ENCODE measurements at regions not wholly inside any gene's neighbourhood (a gene's known extent, or its start where the extent isn't known, plus 50 kb on each side); places are given as distances from the start of the nearest gene placed in this dataset.
"Not testable (repeated sequence)": the region's sequence is repeated elsewhere in the genome, so short reads cannot be mapped to it uniquely, and the experiment has no call there.

GRCh38 chr1:178664278-178664677 is 60.8 kb upstream of the RALGPS2 start:
- H3K27ac ChIP-seq (ENCODE audit: low read depth, low read length): peak overlapping the region; percentile 51
- H3K4me2 ChIP-seq (ENCODE audit: low read length): peak overlapping the region; percentile 65
- no peaks in the 10 kb centered on the region for H3K27me3 ChIP-seq (ENCODE audit: control insufficient read depth, low read length)
- no peaks in the 10 kb centered on the region for H4K20me1 ChIP-seq (ENCODE audit: control insufficient read depth, insufficient read depth, low read depth, low read length)
- peaks cover 61% of the 10 kb centered on the region for H3K4me1 ChIP-seq (ENCODE audit: control insufficient read depth, low read length)
- TF ChIP-seq CTCF (IDR thresholded peaks at IDR 0.05; ENCODE audit: low read depth, low read length, poor library complexity, severe bottlenecking) (no peak), EZH2phosphoT487 (IDR thresholded peaks at IDR 0.05; ENCODE audit: borderline replicate concordance, low read length) (no peak)
- H3F3A ChIP-seq (ENCODE audit: control insufficient read depth, insufficient read depth): 0 out of 2 replicates have a peak, but pooled peaks cover 2% of the 10 kb centered on the region
- peak overlapping the region; percentile 46 for H3K4me3 ChIP-seq (ENCODE audit: low read length)
- no peaks in the 10 kb centered on the region for H3K9me3 ChIP-seq (ENCODE audit: control insufficient read depth, insufficient read depth, low read length)
- H3K9me2 ChIP-seq (replicated peaks; ENCODE audit: control insufficient read depth, low read length): no peaks in the 10 kb centered on the region
- no peaks in the 10 kb centered on the region for H3K79me2 ChIP-seq (ENCODE audit: control insufficient read depth, low read length)
- H3K36me3 ChIP-seq (ENCODE audit: control insufficient read depth, low read length): no peaks in the 10 kb centered on the region

GRCh38 chr1:178665579-178665978 is 59.5 kb upstream of the RALGPS2 start:
- Histone ChIP-seq H3K4me2 (ENCODE audit: low read length) (no peak overlapping the region), H3K79me2 (ENCODE audit: control insufficient read depth, low read length) (no peaks in the 10 kb centered on the region), H3K27ac (ENCODE audit: low read depth, low read length) (no peak overlapping the region), H3K9me3 (ENCODE audit: control insufficient read depth, insufficient read depth, low read length) (no peaks in the 10 kb centered on the region), H4K20me1 (ENCODE audit: control insufficient read depth, insufficient read depth, low read depth, low read length) (no peaks in the 10 kb centered on the region), H3K27me3 (ENCODE audit: control insufficient read depth, low read length) (no peaks in the 10 kb centered on the region), H3K4me3 (ENCODE audit: low read length) (no peak overlapping the region), H3F3A (ENCODE audit: control insufficient read depth, insufficient read depth) (0 out of 2 replicates have a peak, but pooled peaks cover 2% of the 10 kb centered on the region), H3K4me1 (ENCODE audit: control insufficient read depth, low read length) (peaks cover 56% of the 10 kb centered on the region), H3K9me2 (replicated peaks; ENCODE audit: control insufficient read depth, low read length) (no peaks in the 10 kb centered on the region), H3K36me3 (ENCODE audit: control insufficient read depth, low read length) (no peaks in the 10 kb centered on the region)
- TF ChIP-seq CTCF (IDR thresholded peaks at IDR 0.05; ENCODE audit: low read depth, low read length, poor library complexity, severe bottlenecking) (no peak), EZH2phosphoT487 (IDR thresholded peaks at IDR 0.05; ENCODE audit: borderline replicate concordance, low read length) (no peak)

- not testable (repeated sequence) for H3K9me3 ChIP-seq (ENCODE audit: control insufficient read depth, insufficient read depth, low read length); H3K9me2 ChIP-seq (replicated peaks; ENCODE audit: control insufficient read depth, low read length); H3K79me2 ChIP-seq (ENCODE audit: control insufficient read depth, low read length); H3F3A ChIP-seq (ENCODE audit: control insufficient read depth, insufficient read depth); H3K4me2 ChIP-seq (ENCODE audit: low read length); H4K20me1 ChIP-seq (ENCODE audit: control insufficient read depth, insufficient read depth, low read depth, low read length); H3K36me3 ChIP-seq (ENCODE audit: control insufficient read depth, low read length); H3K27ac ChIP-seq (ENCODE audit: low read depth, low read length); H3K4me3 ChIP-seq (ENCODE audit: low read length); H3K27me3 ChIP-seq (ENCODE audit: control insufficient read depth, low read length)
- peaks cover 44% of the 10 kb centered on the region for H3K4me1 ChIP-seq (ENCODE audit: control insufficient read depth, low read length)
Observed at GRCh38 chr1:178666891-178667290, 58.2 kb upstream of the RALGPS2 start.

- no peak for TF ChIP-seq EZH2phosphoT487 (IDR thresholded peaks at IDR 0.05; ENCODE audit: borderline replicate concordance, low read length)
- TF ChIP-seq CTCF (IDR thresholded peaks at IDR 0.05; ENCODE audit: low read depth, low read length, poor library complexity, severe bottlenecking): no peak
- Histone ChIP-seq H3K79me2 (ENCODE audit: control insufficient read depth, low read length) (no peaks in the 10 kb centered on the region), H3K9me2 (replicated peaks; ENCODE audit: control insufficient read depth, low read length) (no peaks in the 10 kb centered on the region), H3K9me3 (ENCODE audit: control insufficient read depth, insufficient read depth, low read length) (peaks cover 10% of the 10 kb centered on the region; the same call in 1 of the 2 replicates), H3K4me2 (ENCODE audit: low read length) (no peak overlapping the region), H3K36me3 (ENCODE audit: control insufficient read depth, low read length) (no peaks in the 10 kb centered on the region), H3K4me3 (ENCODE audit: low read length) (no peak overlapping the region), H4K20me1 (ENCODE audit: control insufficient read depth, insufficient read depth, low read depth, low read length) (no peaks in the 10 kb centered on the region), H3K27ac (ENCODE audit: low read depth, low read length) (no peak overlapping the region), H3F3A (ENCODE audit: control insufficient read depth, insufficient read depth) (no peaks in the 10 kb centered on the region), H3K27me3 (ENCODE audit: control insufficient read depth, low read length) (no peaks in the 10 kb centered on the region), H3K4me1 (ENCODE audit: control insufficient read depth, low read length) (peaks cover 14% of the 10 kb centered on the region)
Observed at GRCh38 chr1:178672434-178672833, 52.6 kb upstream of the RALGPS2 start.

GRCh38 chr1:178674559-178674958 is 50.5 kb upstream of the RALGPS2 start:
- H3K4me3 ChIP-seq (ENCODE audit: low read length); H3K79me2 ChIP-seq (ENCODE audit: control insufficient read depth, low read length); H3K27me3 ChIP-seq (ENCODE audit: control insufficient read depth, low read length); H3K36me3 ChIP-seq (ENCODE audit: control insufficient read depth, low read length); H3K9me2 ChIP-seq (replicated peaks; ENCODE audit: control insufficient read depth, low read length); H3K9me3 ChIP-seq (ENCODE audit: control insufficient read depth, insufficient read depth, low read length); H3K27ac ChIP-seq (ENCODE audit: low read depth, low read length); H3F3A ChIP-seq (ENCODE audit: control insufficient read depth, insufficient read depth); H4K20me1 ChIP-seq (ENCODE audit: control insufficient read depth, insufficient read depth, low read depth, low read length); H3K4me2 ChIP-seq (ENCODE audit: low read length): not testable (repeated sequence)
- peaks cover 14% of the 10 kb centered on the region for H3K4me1 ChIP-seq (ENCODE audit: control insufficient read depth, low read length)
